Large intestine (tissue), 3 donors: ENCODE measurements at regions not wholly inside any gene's neighbourhood (a gene's known extent, or its start where the extent isn't known, plus 50 kb on each side); places are given as distances from the start of the nearest gene placed in this dataset.

Source experiments
- DNase-seq, 2 donors: peaks; one replicate each; pipeline versions ENCODE4 v3.0.0 to v3.0.0-alpha.2; 2013
- H3K27ac ChIP-seq: one replicate; pipeline ENCODE4 v1.5.1; 2013; ENCODE audit warnings: low read length
- H3K27me3 ChIP-seq: 2 replicates; pipeline ENCODE4 v1.6.1; 2013; ENCODE audit warnings: low read length; ENCODE audit not compliant: control insufficient read depth, insufficient read depth
- H3K36me3 ChIP-seq: 2 replicates; pipeline ENCODE4 v1.6.1; 2013; ENCODE audit warnings: low read length; ENCODE audit not compliant: control insufficient read depth, insufficient read depth
- H3K4me1 ChIP-seq: one replicate; pipeline ENCODE4 v1.6.1; 2013; ENCODE audit warnings: low read length; ENCODE audit not compliant: control insufficient read depth, insufficient read depth
- H3K4me3 ChIP-seq: one replicate; pipeline ENCODE4 v1.5.1; 2013; ENCODE audit warnings: low read length
- H3K9me3 ChIP-seq: one replicate; pipeline ENCODE4 v1.6.1; 2013; ENCODE audit warnings: mild to moderate bottlenecking, low read depth, low read length, moderate library complexity; ENCODE audit not compliant: control insufficient read depth
- WGBS: methylation state at CpG from one replicate; pipeline ENCODE4 v1.1.5; 2013; ENCODE audit warnings: low lambda C conversion rate; ENCODE audit not compliant: insufficient coverage; 5-methylcytosine and 5-hydroxymethylcytosine counted together

DNA sequence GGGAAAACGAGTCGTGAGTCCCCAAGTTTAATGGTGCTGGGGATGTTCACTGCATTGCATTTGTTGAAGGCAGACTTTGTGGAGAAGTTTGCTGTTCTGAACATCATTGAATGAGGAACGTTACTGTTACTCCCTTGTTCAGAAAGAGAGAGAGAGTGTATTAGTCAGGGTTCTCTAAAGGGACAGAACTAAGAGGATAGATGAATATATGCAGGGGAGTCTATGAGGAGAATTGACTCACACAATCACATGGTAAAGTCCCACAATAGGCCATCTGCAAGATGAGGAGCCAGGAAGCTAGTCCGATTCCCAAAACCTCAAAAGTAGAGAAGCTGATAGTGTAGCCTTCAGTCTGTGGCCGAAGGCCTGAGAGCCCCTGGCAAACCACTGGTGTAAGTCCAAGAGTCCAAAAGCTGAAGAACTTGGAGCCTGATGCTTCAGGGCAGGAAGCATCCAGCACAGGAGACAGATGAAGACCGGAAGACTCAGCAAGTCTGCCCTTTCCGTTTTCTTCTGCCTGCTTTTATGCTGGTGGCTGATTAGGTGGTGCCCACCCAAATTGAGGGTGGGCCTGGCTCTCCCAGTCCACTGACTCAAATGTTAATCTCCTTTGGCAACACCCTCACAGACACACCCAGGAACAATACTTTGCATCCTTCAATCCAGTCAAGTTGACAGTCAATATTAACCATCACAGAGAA is 223.5 kb upstream of the PCSK2 start:
- no peak overlapping the region for H3K4me3 ChIP-seq
- no peak for DNase-seq
- no CpG with 5 or more reads among the region's 7 CpGs for whole genome bisulfite sequencing
- no peaks in the 10 kb centered on the region for H3K9me3 ChIP-seq
- H3K36me3 ChIP-seq = no peaks in the 10 kb centered on the region
- no peak overlapping the region for H3K27ac ChIP-seq
- no peaks in the 10 kb centered on the region for H3K4me1 ChIP-seq
- no peaks in the 10 kb centered on the region for H3K27me3 ChIP-seq

DNA sequence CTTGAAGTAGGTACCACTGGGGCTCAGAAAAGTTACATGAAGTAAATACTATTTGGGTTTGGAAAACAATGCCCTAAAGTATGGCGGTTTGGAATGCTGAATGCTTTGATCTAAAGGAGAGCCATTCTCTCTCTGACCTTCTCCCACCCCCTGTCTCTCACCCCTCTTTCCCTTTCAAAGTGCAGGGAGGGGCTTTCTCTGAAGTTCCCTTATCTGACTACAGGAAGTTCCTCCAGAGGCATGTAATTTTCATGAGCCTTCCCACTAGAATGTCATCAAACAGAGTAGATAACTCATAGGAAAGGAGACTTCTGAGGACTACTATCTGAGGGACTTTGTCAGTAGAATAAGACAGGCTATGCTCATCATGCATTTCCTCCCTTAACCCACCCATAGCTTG is 216.7 kb upstream of the PCSK2 start:
- Histone ChIP-seq H3K27me3 (no peaks in the 10 kb centered on the region), H3K27ac (no peak overlapping the region), H3K4me1 (no peaks in the 10 kb centered on the region), H3K9me3 (no peaks in the 10 kb centered on the region), H3K36me3 (no peaks in the 10 kb centered on the region), H3K4me3 (no peak overlapping the region)
- no peak for DNase-seq
- WGBS = no CpG with 5 or more reads among the region's 1 CpG

DNA sequence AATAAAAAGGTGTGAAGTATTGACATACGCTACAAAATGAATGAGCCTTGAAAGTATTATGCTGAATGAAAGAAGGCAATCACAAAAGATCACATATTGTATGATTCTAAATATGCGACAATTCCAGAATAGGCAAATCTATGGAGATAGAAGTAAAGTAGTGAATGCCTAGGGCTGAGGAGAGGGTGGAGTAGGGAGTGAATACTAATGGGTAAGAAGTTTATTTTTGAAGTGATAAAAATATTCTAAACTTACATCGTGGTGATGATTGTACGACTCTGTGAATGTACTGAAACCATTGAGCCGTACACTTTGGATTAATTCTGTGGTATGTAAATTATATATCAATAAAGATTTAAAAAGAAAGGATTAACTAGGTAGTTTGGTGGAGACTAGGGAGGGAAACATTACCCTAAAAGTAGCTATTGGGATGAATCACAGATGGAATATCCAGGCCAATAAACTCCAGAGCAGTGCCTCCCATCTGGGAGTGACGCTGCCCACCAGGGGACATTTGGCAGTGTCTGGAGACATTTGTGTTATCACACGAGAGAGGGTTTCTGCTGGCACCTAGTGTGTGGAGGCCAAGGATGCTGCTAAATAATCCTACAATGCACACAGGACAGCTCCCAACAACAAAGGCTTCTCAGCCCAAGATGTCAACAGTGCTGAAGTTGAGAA is 214.2 kb upstream of the PCSK2 start:
- no peaks in the 10 kb centered on the region for H3K27me3 ChIP-seq
- no peak for DNase-seq
- WGBS = 97% methylated on average over 5 of the region's 7 CpGs
- no peaks in the 10 kb centered on the region for H3K4me1 ChIP-seq
- H3K9me3 ChIP-seq = no peaks in the 10 kb centered on the region
- no peaks in the 10 kb centered on the region for H3K36me3 ChIP-seq
- H3K4me3 ChIP-seq = no peak overlapping the region
- H3K27ac ChIP-seq = no peak overlapping the region

DNA sequence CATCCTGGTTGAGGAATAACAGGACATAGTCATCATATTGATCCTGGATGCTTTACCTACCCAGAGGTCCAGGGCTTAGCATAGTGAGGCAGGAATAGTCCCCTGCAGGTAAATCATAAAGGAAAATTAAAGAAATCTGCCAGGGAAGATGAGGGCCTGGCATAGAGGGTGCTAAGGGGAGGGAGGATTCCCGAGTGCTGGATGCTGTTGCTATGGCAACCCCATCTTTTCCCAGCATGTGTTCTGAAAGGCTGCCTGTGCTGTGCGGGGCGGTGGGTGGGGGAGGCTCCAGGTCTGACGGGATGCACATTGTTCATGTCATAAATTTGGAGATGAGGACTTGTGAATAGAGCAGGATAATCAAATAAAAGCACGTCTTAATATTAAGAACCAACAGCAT is 212.6 kb upstream of the PCSK2 start:
- DNase-seq = no peak
- WGBS = 60% methylated on average over 1 of the region's 5 CpGs
- no peaks in the 10 kb centered on the region for H3K4me1 ChIP-seq
- no peaks in the 10 kb centered on the region for H3K36me3 ChIP-seq
- H3K27me3 ChIP-seq = no peaks in the 10 kb centered on the region
- no peak overlapping the region for H3K27ac ChIP-seq
- H3K9me3 ChIP-seq = no peaks in the 10 kb centered on the region
- H3K4me3 ChIP-seq = no peak overlapping the region

DNA sequence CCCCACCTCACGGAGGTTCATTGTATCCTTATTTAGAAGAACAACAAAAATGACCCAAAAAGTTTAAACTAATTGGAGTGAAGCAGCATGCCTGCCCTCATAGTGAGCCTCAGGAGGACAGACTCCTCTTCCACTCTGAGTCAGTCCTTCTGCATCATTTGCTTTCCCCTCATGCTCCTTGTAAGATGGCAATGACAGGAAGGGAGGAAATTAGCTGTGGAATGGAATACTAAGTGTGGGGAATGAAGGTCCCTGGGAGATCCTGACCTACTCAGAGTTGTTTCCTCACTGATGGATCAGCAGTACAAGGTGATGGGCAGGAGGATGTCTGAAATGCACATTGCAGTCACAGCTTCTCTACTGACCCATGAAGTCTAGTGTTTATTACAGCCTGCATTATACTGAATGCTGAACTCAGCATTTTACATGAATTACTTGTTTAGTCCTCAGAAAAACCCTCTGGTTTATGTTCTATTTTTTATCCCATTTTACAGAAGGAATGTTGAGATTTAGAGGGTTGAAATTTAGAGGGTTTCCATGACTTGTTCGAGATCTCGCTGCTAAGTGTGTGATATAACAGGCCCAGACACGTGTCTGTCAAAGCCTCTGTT is 212.0 kb upstream of the PCSK2 start:
- Histone ChIP-seq H3K9me3 (no peaks in the 10 kb centered on the region), H3K27me3 (no peaks in the 10 kb centered on the region), H3K36me3 (no peaks in the 10 kb centered on the region), H3K27ac (no peak overlapping the region), H3K4me1 (no peaks in the 10 kb centered on the region), H3K4me3 (no peak overlapping the region)
- no peak for DNase-seq
- no CpG with 5 or more reads among the region's 4 CpGs for WGBS

DNA sequence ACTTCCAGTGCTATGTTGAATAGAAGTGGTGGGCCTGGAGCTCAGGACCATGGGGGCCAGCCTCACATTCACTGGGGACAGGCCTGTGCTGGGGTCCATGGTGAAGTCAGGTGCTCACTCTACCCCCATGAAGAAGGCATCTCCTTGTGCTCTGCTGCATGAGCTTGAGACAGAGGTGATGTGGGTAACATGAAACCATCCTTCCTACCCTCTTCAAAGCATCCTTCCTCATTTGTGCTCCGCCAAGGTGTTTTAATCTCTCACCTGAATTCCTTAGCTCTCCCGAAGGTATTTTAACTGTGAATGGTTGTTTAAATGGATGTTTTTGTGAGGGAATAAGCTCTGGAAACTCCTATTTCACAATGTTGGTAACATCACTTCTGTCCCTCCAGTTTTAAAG is 209.6 kb upstream of the PCSK2 start:
- H3K27me3 ChIP-seq = no peaks in the 10 kb centered on the region
- no CpG with 5 or more reads among the region's 2 CpGs for WGBS

DNA sequence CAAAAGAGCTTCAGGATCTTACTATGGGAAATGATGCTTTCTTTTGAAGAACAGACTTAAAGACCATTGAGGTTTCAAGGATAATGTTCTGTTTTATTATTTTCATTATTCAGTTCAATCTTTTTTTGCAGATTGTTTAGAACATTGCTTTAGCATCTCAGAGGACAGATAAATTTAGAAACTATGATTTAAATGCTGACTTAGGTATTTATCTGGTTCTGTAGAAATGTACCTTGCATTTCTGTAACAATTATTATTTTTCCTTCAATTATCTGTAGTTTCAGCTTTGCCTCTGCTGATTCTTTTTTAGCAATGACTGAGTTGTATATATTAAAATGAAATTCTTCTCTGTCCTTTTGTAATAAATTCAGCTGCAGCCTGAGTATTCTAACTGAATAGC is 205.4 kb upstream of the PCSK2 start:
- H3K27ac ChIP-seq = no peak overlapping the region
- no peak for DNase-seq
- H3K4me1 ChIP-seq = no peaks in the 10 kb centered on the region
- H3K9me3 ChIP-seq = no peaks in the 10 kb centered on the region
- H3K36me3 ChIP-seq = no peaks in the 10 kb centered on the region
- peaks cover 2% of the 10 kb centered on the region for H3K27me3 ChIP-seq
- no peak overlapping the region for H3K4me3 ChIP-seq

More for the DNA sequence above, 209.6 kb upstream of the PCSK2 start:
- Histone ChIP-seq H3K4me1 (no peaks in the 10 kb centered on the region), H3K9me3 (no peaks in the 10 kb centered on the region), H3K36me3 (no peaks in the 10 kb centered on the region), H3K27ac (no peak overlapping the region), H3K4me3 (no peak overlapping the region)
- no peak for DNase-seq

DNA sequence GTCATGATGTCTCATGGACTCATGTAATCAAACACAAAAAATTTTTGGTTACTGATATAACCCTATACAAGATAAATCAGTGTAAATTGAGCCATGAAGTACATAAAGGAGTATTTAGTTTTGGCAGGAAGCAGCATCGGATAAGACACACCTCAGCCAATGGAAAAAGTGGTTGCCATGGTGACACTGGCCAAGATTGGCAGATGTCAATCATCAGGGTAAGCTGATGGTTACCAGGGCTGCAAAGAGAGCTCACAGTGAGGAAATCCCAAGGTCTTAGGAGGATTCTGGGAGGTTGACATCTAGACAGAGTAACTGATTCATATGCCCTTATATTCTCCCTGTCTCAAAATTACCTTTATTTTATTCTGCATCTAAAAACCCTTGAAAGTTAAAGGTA is 203.8 kb upstream of the PCSK2 start:
- no peaks in the 10 kb centered on the region for H3K9me3 ChIP-seq
- WGBS = 100% methylated on average over 1 of the region's 1 CpG
- H3K4me3 ChIP-seq = no peak overlapping the region
- no peak overlapping the region for H3K27ac ChIP-seq
- H3K27me3 ChIP-seq = peaks cover 2% of the 10 kb centered on the region
- DNase-seq = no peak
- no peaks in the 10 kb centered on the region for H3K36me3 ChIP-seq
- H3K4me1 ChIP-seq = no peaks in the 10 kb centered on the region

DNA sequence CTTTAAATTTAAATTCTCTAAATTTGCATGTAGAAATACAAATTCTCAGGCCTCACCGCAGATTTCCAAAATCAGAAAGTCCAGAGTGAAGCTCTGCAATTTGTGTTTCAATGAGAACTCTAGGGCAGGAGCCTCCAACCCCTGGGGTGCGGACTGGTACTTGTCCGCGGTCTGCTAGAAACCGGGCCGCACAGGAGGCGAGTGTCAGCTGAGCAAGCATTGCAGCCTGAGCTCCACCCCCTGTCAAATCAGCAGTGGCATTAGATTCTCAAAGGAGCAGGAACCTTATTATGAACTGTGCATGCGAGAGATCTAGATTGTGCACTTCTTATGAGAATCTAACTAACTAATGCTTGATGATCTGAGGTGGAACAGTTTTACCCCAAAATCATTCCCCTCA is 203.0 kb upstream of the PCSK2 start:
- H3K27ac ChIP-seq = no peak overlapping the region
- no peaks in the 10 kb centered on the region for H3K36me3 ChIP-seq
- H3K4me1 ChIP-seq = no peaks in the 10 kb centered on the region
- DNase-seq = no peak
- peaks cover 2% of the 10 kb centered on the region for H3K27me3 ChIP-seq
- no peaks in the 10 kb centered on the region for H3K9me3 ChIP-seq
- 50% methylated on average over 1 of the region's 8 CpGs for WGBS
- H3K4me3 ChIP-seq = no peak overlapping the region

DNA sequence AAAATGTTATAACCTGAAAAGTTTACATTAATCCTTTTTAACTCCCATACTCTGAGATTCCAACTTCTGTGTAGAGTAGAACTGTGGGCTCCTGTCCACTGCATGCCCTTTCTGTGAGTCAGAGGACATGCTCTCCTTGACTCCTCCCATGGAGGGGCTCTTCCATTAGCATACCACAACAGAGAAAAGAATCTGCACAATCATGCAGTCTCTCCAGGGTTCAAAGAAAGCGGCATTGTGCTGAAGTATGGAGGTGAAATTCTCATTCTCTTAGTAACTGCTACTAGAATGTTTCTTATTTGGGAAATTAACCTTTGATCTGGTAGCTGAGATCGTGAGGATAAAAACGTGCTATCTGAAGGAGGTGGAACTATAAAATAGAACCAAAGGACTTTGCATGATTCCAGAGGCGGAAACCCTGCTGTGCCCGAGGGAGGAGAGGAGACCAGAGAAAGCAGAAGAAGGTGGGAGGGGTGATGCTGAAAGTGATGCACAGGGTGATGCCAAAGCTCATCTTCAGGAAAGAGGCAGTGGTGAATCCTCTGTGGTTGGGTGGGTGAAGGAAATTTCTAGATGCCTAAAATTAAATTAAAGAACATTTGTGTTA is 202.2 kb upstream of the PCSK2 start:
- H3K27me3 ChIP-seq = peaks cover 2% of the 10 kb centered on the region
- 0% methylated on average over 1 of the region's 5 CpGs for WGBS
- no peak for DNase-seq
- no peaks in the 10 kb centered on the region for H3K9me3 ChIP-seq
- H3K27ac ChIP-seq = no peak overlapping the region
- no peaks in the 10 kb centered on the region for H3K4me1 ChIP-seq
- no peak overlapping the region for H3K4me3 ChIP-seq
- no peaks in the 10 kb centered on the region for H3K36me3 ChIP-seq
